Small intestine (tissue), 7 donors: ENCODE measurements at regions not wholly inside any gene's neighbourhood (a gene's known extent, or its start where the extent isn't known, plus 50 kb on each side); places are given as distances from the start of the nearest gene placed in this dataset.
"Not testable (repeated sequence)": the region's sequence is repeated elsewhere in the genome, so short reads cannot be mapped to it uniquely, and the experiment has no call there.

Source experiments
- DNase-seq, 2 donors: peaks; one replicate each; pipeline versions ENCODE4 v3.0.0 to v3.0.0-alpha.2; 2013
- FAIRE-seq: peaks from 2 replicates; lab custom pipeline; 2012; peaks lifted over from hg19 to GRCh38; lab: Jason Lieb, UNC
- H3K27ac ChIP-seq, 3 donors: one replicate each; pipeline ENCODE4 v1.5.1; 2013; ENCODE audit warnings: low read length in 2 of 3, mild to moderate bottlenecking in 2 of 3, control low read depth in 1 of 3, inconsistent platforms in 1 of 3, low read depth in 1 of 3, moderate library complexity in 1 of 3
- H3K27me3 ChIP-seq, 3 donors: one replicate each; pipeline ENCODE4 v1.6.1; 2013; ENCODE audit warnings: low read length in 3 of 3, inconsistent platforms in 1 of 3; ENCODE audit not compliant: control insufficient read depth in 3 of 3, insufficient read depth in 3 of 3
- H3K36me3 ChIP-seq, 3 donors: one replicate each; pipeline ENCODE4 v1.6.1; 2013; ENCODE audit warnings: low read length in 3 of 3, inconsistent platforms in 1 of 3, low read depth in 1 of 3, mild to moderate bottlenecking in 1 of 3, moderate library complexity in 1 of 3; ENCODE audit not compliant: control insufficient read depth in 3 of 3, insufficient read depth in 2 of 3
- H3K4me1 ChIP-seq, 3 donors: one replicate each; pipeline ENCODE4 v1.6.1; 2013; ENCODE audit warnings: low read length in 2 of 3, inconsistent platforms in 1 of 3, low read depth in 1 of 3, mild to moderate bottlenecking in 1 of 3, moderate library complexity in 1 of 3; ENCODE audit not compliant: control insufficient read depth in 3 of 3, insufficient read depth in 2 of 3
- H3K4me3 ChIP-seq, 3 donors: one replicate each; pipeline ENCODE4 v1.5.1; 2013; ENCODE audit warnings: low read length in 3 of 3, control low read depth in 1 of 3, inconsistent platforms in 1 of 3, low read depth in 1 of 3, mild to moderate bottlenecking in 1 of 3, moderate library complexity in 1 of 3
- H3K9me3 ChIP-seq, 2 donors: one replicate each; pipeline ENCODE4 v1.6.1; 2013; ENCODE audit warnings: low read depth in 1 of 2, low read length in 1 of 2; ENCODE audit not compliant: control insufficient read depth in 2 of 2, insufficient read depth in 1 of 2
- WGBS, 3 donors: extraction: QIAGEN DNeasy Blood & Tissue Kit; methylation state at CpG; one replicate each; pipeline ENCODE4 v1.1.7; 2013; 5-methylcytosine and 5-hydroxymethylcytosine counted together
- donor health status: healthy with polysubstance abuse.
- donor health status: control.
- donor health status: control.
- donor health status: Bipolar disorder and iron deficiency.
- donor health status: healthy.

DNA sequence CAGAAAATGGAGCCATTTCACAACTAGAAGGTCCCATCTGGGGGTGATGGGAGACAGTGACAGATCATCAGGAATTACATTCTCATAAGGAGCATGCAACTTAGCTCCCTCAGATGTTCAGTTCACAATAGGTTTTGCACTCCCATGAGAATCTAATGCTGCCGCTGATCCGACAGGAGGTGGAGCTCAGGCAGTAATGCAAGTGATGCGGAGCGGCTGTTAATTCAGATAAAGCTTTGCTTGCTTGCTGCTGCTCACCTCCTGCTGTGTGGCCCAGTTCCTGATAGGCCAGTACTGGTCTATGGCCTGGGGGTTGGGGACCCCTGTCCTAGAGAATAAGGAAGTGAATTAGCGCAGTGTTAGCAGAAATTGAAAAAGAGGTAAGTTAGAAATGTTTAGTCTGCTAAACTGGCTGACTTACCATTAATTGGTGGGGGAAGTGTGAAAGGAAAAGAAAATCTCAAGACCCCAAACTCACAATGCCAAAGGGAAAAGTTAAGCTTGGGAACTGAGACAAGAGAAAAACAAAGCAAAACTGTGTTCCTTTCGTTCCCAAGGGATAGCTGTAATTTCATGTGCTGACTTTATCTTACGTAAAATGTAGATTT is 76.4 kb downstream of the LYZL2 start:
- Histone ChIP-seq H3K4me1 (peaks cover 0 to 15% (median 6%) of the 10 kb centered on the region in 3 donors), H3K27me3 (no peaks in the 10 kb centered on the region), H3K9me3 (no peaks in the 10 kb centered on the region), H3K4me3 (no peak overlapping the region), H3K36me3 (no peaks in the 10 kb centered on the region), H3K27ac (peak overlapping the region; percentile 73 to 86 (median 78))
- peak in 1 of 2 donors; percentile 15 for DNase-seq
- no peak for FAIRE-seq
- 67 to 87% (median 70%) methylated on average over 7 of the region's 7 CpGs for WGBS, 3 donors

DNA sequence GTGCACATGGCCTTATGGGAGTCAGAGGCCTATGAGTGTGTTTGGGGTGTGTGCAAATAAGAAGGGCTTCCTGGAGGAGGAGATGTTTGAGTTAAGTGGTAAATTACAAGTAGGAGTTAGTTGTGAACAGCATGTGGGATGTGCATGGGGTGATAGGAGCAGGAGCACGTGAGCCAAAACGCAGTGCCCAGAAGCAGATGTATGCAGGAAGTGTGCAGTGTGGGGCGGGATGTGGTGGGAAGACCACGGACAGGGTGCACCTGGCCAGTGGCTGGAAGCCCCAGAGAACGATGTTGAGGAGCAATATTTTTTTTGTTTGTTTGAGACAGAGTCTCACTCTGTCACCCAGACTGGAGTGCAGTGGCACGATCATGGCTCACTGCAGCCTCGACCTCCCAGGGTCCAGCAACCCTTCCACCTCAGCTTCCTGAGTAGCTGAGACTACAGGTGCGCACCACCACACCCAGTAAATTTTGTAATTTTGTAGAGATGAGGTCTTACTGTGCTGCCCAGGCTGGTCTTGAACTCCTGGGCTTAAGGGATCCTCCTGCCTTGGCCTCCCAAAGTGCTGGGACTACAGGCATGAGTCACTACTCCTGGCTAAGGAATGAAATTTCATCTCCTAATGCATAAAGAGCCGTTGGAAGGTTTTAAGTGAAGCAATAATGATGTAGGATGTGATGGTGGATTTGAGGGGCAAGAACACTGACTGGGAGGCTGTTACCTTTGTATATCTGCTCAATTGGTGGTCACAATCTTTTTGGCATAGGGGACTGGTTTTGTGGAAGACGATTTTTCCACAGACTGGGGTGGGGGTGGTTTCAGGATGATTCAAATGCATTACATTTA is 78.4 kb downstream of the LYZL2 start:
- DNase-seq (no peak), FAIRE-seq (no peak)
- no peaks in the 10 kb centered on the region for H3K9me3 ChIP-seq
- H3K36me3 ChIP-seq: no peaks in the 10 kb centered on the region
- no peak overlapping the region for H3K4me3 ChIP-seq
- no peak overlapping the region for H3K27ac ChIP-seq
- H3K27me3 ChIP-seq: no peaks in the 10 kb centered on the region
- H3K4me1 ChIP-seq: peaks cover 0 to 15% (median 6%) of the 10 kb centered on the region in 3 donors
- 67 to 86% (median 74%) methylated on average over 10 of the region's 10 CpGs for WGBS, 3 donors

DNA sequence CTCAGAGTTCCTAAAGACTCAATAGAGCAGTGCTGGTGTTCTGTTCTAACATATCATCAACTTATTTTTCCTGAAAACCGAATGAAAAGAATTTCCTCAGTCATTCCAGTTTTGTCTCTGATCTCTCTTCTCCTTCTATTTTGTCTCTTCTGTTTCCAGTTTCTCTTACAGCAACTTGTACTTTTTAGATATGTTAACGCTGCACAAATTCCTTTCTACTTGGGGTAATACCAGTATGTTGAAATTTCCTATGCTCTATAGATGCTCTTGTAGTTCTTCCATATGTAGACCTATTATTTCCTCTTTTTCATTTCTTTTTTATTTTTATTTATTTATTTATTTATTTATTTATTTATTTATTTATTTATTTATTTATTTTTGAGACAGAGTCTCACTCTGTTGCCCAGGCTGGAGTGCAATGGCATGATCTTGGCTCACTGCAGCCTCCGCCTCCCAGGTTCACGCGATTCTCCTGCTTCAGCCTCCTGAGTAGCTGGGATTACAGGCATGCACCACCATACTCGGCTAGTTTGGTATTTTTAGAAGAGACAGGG is 80.3 kb downstream of the LYZL2 start:
- not testable (repeated sequence) for H3K27ac ChIP-seq, FAIRE-seq, DNase-seq, H3K27me3 ChIP-seq, H3K9me3 ChIP-seq, H3K4me3 ChIP-seq, H3K36me3 ChIP-seq
- peaks cover 0 to 12% (median 4%) of the 10 kb centered on the region in 3 donors for H3K4me1 ChIP-seq
- WGBS, 3 donors: 88 to 91% (median 89%) methylated on average over 6 of the region's 6 CpGs

- DNase-seq: no peak
- WGBS, 3 donors: 80 to 84% (median 83%) methylated on average over 9 of the region's 9 CpGs
- no peak for FAIRE-seq
- H3K27me3 ChIP-seq: no peaks in the 10 kb centered on the region
- no peaks in the 10 kb centered on the region for H3K36me3 ChIP-seq
- no peaks in the 10 kb centered on the region for H3K9me3 ChIP-seq
- no peak overlapping the region for H3K4me3 ChIP-seq
- no peak overlapping the region for H3K27ac ChIP-seq
- H3K4me1 ChIP-seq: no peaks in the 10 kb centered on the region
Measured at GRCh38 chr10:30546511-30546910, 83.0 kb downstream of the LYZL2 start.

- Histone ChIP-seq H3K27me3 (no peaks in the 10 kb centered on the region), H3K4me1 (peaks cover 0 to 3% (median 0%) of the 10 kb centered on the region in 3 donors), H3K36me3 (no peaks in the 10 kb centered on the region), H3K27ac (no peak overlapping the region), H3K4me3 (no peak overlapping the region), H3K9me3 (peaks cover 0 to 4% of the 10 kb centered on the region in 2 donors)
- WGBS, 3 donors: 89 to 96% (median 89%) methylated on average over 3 of the region's 3 CpGs
- DNase-seq (no peak), FAIRE-seq (no peak)
Measured at GRCh38 chr10:30542895-30543288, 86.7 kb downstream of the LYZL2 start.

GRCh38 chr10:30542001-30542894 is 87.3 kb downstream of the LYZL2 start:
- peak overlapping the region in 1 of 3 donors; percentile 18 for H3K27ac ChIP-seq
- WGBS, 3 donors: 56 to 68% (median 66%) methylated on average over 14 of the region's 14 CpGs
- no peak for FAIRE-seq
- peaks cover 0 to 4% of the 10 kb centered on the region in 2 donors for H3K9me3 ChIP-seq
- H3K4me1 ChIP-seq: peaks cover 0 to 3% (median 1%) of the 10 kb centered on the region in 3 donors
- no peak for DNase-seq
- H3K4me3 ChIP-seq: no peak overlapping the region
- no peaks in the 10 kb centered on the region for H3K27me3 ChIP-seq
- H3K36me3 ChIP-seq: no peaks in the 10 kb centered on the region

DNA sequence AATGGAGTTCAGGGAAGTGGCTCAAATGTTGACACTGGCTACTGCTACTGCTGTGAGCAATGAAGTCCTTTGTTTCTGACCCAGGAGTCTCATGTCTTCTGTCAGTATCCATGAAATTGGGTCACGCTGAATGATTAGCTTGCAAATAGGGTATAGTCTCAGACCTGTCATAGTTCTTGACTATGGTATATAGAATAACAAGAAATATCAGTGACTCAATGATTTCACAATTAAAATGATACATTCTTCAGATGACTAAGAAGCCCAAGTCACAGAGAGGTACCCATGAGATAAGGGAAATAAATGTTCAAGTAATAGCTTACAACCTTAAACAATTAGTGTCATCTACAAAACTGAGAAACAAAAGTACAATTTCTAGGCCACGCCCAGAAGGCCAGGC is 89.3 kb downstream of the LYZL2 start:
- H3K36me3 ChIP-seq: no peaks in the 10 kb centered on the region
- DNase-seq (no peak), FAIRE-seq (no peak)
- peaks cover 0 to 12% (median 3%) of the 10 kb centered on the region in 3 donors for H3K4me1 ChIP-seq
- no peak overlapping the region for H3K4me3 ChIP-seq
- H3K27me3 ChIP-seq: no peaks in the 10 kb centered on the region
- WGBS, 3 donors: 75 to 87% (median 83%) methylated on average over 2 of the region's 2 CpGs
- peaks cover 0 to 4% of the 10 kb centered on the region in 2 donors for H3K9me3 ChIP-seq
- no peak overlapping the region for H3K27ac ChIP-seq

- no peak overlapping the region for H3K4me3 ChIP-seq
- FAIRE-seq (no peak), DNase-seq (no peak)
- H3K9me3 ChIP-seq: peaks cover 0 to 4% of the 10 kb centered on the region in 2 donors
- peaks cover 0 to 12% (median 3%) of the 10 kb centered on the region in 3 donors for H3K4me1 ChIP-seq
- H3K36me3 ChIP-seq: no peaks in the 10 kb centered on the region
- H3K27me3 ChIP-seq: no peaks in the 10 kb centered on the region
- 54 to 58% (median 56%) methylated on average over 4 of the region's 4 CpGs for WGBS, 3 donors
- no peak overlapping the region for H3K27ac ChIP-seq
Measured at GRCh38 chr10:30538086-30538485, 91.5 kb downstream of the LYZL2 start.
